Spleen (tissue), 11 donors: ENCODE measurements at regions not wholly inside any gene's neighbourhood (a gene's known extent, or its start where the extent isn't known, plus 50 kb on each side); places are given as distances from the start of the nearest gene placed in this dataset.
"Not testable (repeated sequence)": the region's sequence is repeated elsewhere in the genome, so short reads cannot be mapped to it uniquely, and the experiment has no call there.

Source experiments
- DNase-seq: peaks from one replicate; pipeline ENCODE4 v3.0.0-alpha.2; 2020
- H3K27ac ChIP-seq, 8 donors: fragments of 200-600 bp; sonication (generic) in 7 of 8; 1 replicate in 4 of 8; 2 replicates in 4 of 8; pipeline versions ENCODE4 v1.5.0 to v1.8.0; 2016 to 2021; ENCODE audit warnings: inconsistent platforms in 4 of 8, mild to moderate bottlenecking in 4 of 8, moderate library complexity in 1 of 8
- H3K27me3 ChIP-seq, 7 donors: fragments of 200-600 bp; sonication (generic) in 6 of 7; replicated peaks in 1 of 7; 1 replicate in 4 of 7; 2 replicates in 3 of 7; pipeline versions ENCODE4 v1.5.0 to v1.8.0; 2016 to 2021; ENCODE audit warnings: inconsistent platforms in 3 of 7, mild to moderate bottlenecking in 1 of 7
- H3K36me3 ChIP-seq, 6 donors: fragments of 200-600 bp; sonication (generic) in 5 of 6; 1 replicate in 4 of 6; 2 replicates in 2 of 6; pipeline versions ENCODE4 v1.5.0 to v1.8.0; 2016 to 2021; ENCODE audit warnings: inconsistent platforms in 2 of 6
- H3K4me1 ChIP-seq, 6 donors: fragments of 200-600 bp; sonication (generic) in 5 of 6; 1 replicate in 3 of 6; 2 replicates in 3 of 6; pipeline versions ENCODE4 v1.5.0 to v1.8.0; 2016 to 2021; ENCODE audit warnings: inconsistent platforms in 3 of 6
- H3K4me3 ChIP-seq, 8 donors: fragments of 200-600 bp; sonication (generic) in 7 of 8; 1 replicate in 4 of 8; 2 replicates in 4 of 8; pipeline versions ENCODE4 v1.5.0 to v1.8.0; 2016 to 2021; ENCODE audit warnings: inconsistent platforms in 4 of 8, mild to moderate bottlenecking in 4 of 8, moderate library complexity in 2 of 8
- H3K9me3 ChIP-seq, 8 donors: fragments of 200-600 bp; sonication (generic) in 7 of 8; 1 replicate in 4 of 8; 2 replicates in 4 of 8; pipeline versions ENCODE4 v1.5.0 to v1.8.0; 2016 to 2021; ENCODE audit warnings: inconsistent platforms in 4 of 8
- CTCF ChIP-seq, 11 experiments: fragments of 200-600 bp in 7 of 11; fragments of 450-650 bp in 4 of 11; sonication (generic) in 4 of 11; IDR thresholded peaks in 8 of 11; conservative IDR thresholded peaks in 3 of 11; 1 replicate in 7 of 11; 2 replicates in 4 of 11; pipeline versions ENCODE4 v1.4.0 to v1.8.0; 2016 to 2021; ENCODE audit warnings: antibody characterized with exemption in 11 of 11, inconsistent platforms in 4 of 11, mild to moderate bottlenecking in 1 of 11
- POLR2A ChIP-seq, 3 donors: fragments of 450-650 bp; IDR thresholded peaks; one replicate each; pipeline ENCODE4 v1.5.1; 2017; ENCODE audit warnings: antibody characterized with exemption in 3 of 3, mild to moderate bottlenecking in 1 of 3
- POLR2AphosphoS5 ChIP-seq, 3 donors: sonication (generic); formaldehyde crosslinking; IDR thresholded peaks; one replicate each; pipeline ENCODE4 v1.5.1; 2017; ENCODE audit warnings: antibody characterized with exemption in 3 of 3
- WGBS, 5 donors: extraction: QIAGEN DNeasy Blood & Tissue Kit in 3 of 5; methylation state at CpG; one replicate each; pipeline versions ENCODE4 v1.1.5 to v1.1.7; 2013 to 2018; 5-methylcytosine and 5-hydroxymethylcytosine counted together
- intact Hi-C: fragments of 100-400 bp; cut with DNase I; formaldehyde crosslinking; loops from one replicate; pipeline ENCODE4 v1.15.0; 2023; ENCODE audit warnings: low total_unique reads
- donor health status: healthy with polysubstance abuse.
- donor health status: DM: no; HTN: no; CAD: no; lungs with moderate emphysema.
- donor health status: DM: no; HTN: no; CAD: no.
- donor health status: Bipolar disorder and iron deficiency.
- donor health status: healthy.
- donor health status: DM: no; HTN: no; CAD: no.
- donor health status: DM: yes; HTN: yes; CAD: no.

- Histone ChIP-seq H3K36me3 (no peaks in the 10 kb centered on the region), H3K4me3 (no peak overlapping the region), H3K27me3 (peaks cover 0 to 10% (median 0%) of the 10 kb centered on the region in 7 donors), H3K27ac (no peak overlapping the region), H3K4me1 (peaks cover 0 to 28% (median 0%) of the 10 kb centered on the region in 6 donors), H3K9me3 (no peaks in the 10 kb centered on the region)
- WGBS, 5 donors: 74 to 87% (median 80%) methylated on average over 4 of the region's 4 CpGs
- TF ChIP-seq CTCF (IDR thresholded peaks at IDR 0.05 in 8 of 11, conservative IDR thresholded peaks at IDR 0.05 in 3 of 11) (no peak), POLR2A (IDR thresholded peaks at IDR 0.05) (no peak), POLR2AphosphoS5 (IDR thresholded peaks at IDR 0.05) (no peak)
- intact Hi-C loops: no loop called here
- no peak for DNase-seq
These were observed 102.9 kb upstream of the KCNG1 start for GRCh38 chr20:51125780-51126179.

DNA sequence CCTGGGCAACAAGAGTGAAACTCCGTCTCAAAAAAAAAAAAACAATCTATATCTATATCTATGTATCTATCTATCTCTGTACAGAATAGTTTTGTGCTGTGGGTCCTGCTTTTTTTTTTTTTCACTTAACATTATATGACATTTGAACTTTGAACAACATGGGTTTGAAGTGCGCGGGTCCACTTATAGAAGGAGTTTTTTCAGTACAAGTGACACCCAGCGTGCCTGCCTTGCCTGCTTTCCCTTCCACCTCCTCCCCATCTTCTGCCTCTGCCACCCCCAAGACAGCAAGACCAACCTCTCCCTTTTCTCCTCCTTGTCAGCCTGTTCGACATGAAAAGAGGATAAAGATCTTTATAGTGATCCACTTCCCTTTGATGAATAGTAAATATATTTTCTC lies 102.2 kb upstream of the KCNG1 start:
- WGBS, 5 donors: 60 to 78% (median 66%) methylated on average over 5 of the region's 5 CpGs
- Histone ChIP-seq H3K4me3 (no peak overlapping the region), H3K36me3 (no peaks in the 10 kb centered on the region), H3K27me3 (peaks cover 0 to 16% (median 0%) of the 10 kb centered on the region in 7 donors), H3K27ac (no peak overlapping the region), H3K4me1 (peaks cover 0 to 28% (median 0%) of the 10 kb centered on the region in 6 donors), H3K9me3 (no peaks in the 10 kb centered on the region)
- TF ChIP-seq CTCF (IDR thresholded peaks at IDR 0.05 in 8 of 11, conservative IDR thresholded peaks at IDR 0.05 in 3 of 11): no peak
- TF ChIP-seq POLR2A (IDR thresholded peaks at IDR 0.05): no peak
- no peak for TF ChIP-seq POLR2AphosphoS5 (IDR thresholded peaks at IDR 0.05)
- intact Hi-C loops: no loop called here
- no peak for DNase-seq

GRCh38 chr20:51123887-51124286 lies 101.0 kb upstream of the KCNG1 start:
- intact Hi-C loops, DNase-seq, H3K36me3 ChIP-seq, H3K9me3 ChIP-seq, H3K4me3 ChIP-seq, H3K27ac ChIP-seq: not testable (repeated sequence)
- Histone ChIP-seq H3K27me3 (peaks cover 0 to 27% (median 0%) of the 10 kb centered on the region in 7 donors), H3K4me1 (peaks cover 0 to 19% (median 0%) of the 10 kb centered on the region in 6 donors)
- 78 to 100% (median 89%) methylated on average over 1 of the region's 1 CpG for WGBS, 5 donors

- TF ChIP-seq CTCF (IDR thresholded peaks at IDR 0.05 in 8 of 11, conservative IDR thresholded peaks at IDR 0.05 in 3 of 11): no peak
- TF ChIP-seq POLR2AphosphoS5 (IDR thresholded peaks at IDR 0.05): no peak
- TF ChIP-seq POLR2A (IDR thresholded peaks at IDR 0.05): no peak
- intact Hi-C loops: no loop called here
- no peak overlapping the region for H3K4me3 ChIP-seq
- WGBS, 5 donors: 45 to 57% (median 53%) methylated on average over 7 of the region's 7 CpGs
- H3K27me3 ChIP-seq: peaks cover 0 to 34% (median 0%) of the 10 kb centered on the region in 7 donors
- no peaks in the 10 kb centered on the region for H3K9me3 ChIP-seq
- no peak overlapping the region for H3K27ac ChIP-seq
- DNase-seq: no peak
- H3K4me1 ChIP-seq: peaks cover 0 to 13% (median 0%) of the 10 kb centered on the region in 6 donors
- no peaks in the 10 kb centered on the region for H3K36me3 ChIP-seq
These were observed 100.2 kb upstream of the KCNG1 start for GRCh38 chr20:51122931-51123658.
